HG03280 (cell line): ENCODE measurements at regions not wholly inside any gene's neighbourhood (a gene's known extent, or its start where the extent isn't known, plus 50 kb on each side); places are given as distances from the start of the nearest gene placed in this dataset.

Source experiments
- ATAC-seq: cut with Tn5 transposase; IDR thresholded peaks from one replicate; pipeline ENCODE4 v1.9.1; 2021; ENCODE audit warnings: mild to moderate bottlenecking, moderate library complexity; ENCODE audit not compliant: unreplicated experiment

DNA sequence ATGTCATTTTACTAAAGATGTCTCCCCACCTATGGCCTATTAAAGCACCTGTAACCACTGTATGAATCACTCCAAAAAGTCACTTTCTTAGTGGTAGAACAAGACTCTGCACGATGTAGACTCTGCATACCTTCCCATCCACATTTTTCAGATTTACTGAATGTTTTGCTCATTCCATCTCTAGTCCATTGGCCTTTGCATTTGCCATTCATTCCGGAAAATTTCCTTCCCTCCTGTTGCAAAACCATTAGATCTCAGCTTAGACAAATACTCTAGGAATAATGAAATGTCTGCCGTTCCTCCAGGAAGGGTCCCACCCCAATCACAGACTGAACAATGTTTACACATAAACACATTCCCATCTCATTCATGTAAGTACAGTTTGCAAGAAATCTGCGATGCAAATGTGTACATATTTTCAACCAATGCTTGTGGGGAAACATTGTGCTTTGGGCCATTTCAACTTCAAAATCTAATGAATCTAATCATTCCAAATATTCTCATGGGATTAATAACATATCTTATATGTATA, 146.3 kb upstream of the XYLT1 start:
- ATAC-seq = no peak

DNA sequence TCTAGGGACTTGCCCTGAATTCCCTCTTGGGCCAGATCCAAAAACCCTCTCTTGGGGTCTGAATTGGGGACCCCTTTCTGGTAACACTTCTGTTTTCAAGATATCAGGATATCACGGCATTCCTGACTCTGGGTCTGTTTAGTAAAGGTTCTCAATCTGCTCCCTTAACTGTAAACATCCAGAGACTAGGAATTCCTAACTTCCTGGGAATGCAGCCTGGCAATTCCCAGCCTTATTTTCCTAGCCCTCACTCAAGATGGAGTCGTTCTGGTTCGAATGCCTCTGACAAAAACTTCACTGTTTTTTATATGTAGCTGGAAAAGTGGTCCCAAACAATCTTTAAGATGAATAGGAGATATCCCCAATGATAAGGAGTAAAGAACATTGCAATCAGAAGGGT, 141.6 kb upstream of the XYLT1 start:
- ATAC-seq = no peak

DNA sequence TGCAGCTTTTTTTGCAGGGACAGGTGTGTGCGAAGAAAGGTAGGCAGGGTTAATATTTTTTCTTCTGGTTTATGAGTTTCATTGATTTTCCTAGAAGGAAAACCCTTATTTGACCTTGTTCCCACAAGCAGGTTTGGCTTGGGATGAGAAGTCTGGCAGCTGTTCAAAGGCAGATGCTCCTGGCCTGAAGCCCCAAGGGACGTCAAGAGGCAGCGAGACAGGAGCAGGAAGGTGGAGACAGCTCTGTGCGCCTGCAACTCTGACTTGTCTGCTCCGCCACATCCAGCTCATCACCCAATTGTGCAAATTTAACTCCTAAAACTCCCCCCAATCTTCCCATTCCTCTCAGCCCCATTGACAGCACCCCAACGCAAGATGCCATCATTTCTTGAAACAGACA, 136.8 kb upstream of the XYLT1 start:
- ATAC-seq = no peak

DNA sequence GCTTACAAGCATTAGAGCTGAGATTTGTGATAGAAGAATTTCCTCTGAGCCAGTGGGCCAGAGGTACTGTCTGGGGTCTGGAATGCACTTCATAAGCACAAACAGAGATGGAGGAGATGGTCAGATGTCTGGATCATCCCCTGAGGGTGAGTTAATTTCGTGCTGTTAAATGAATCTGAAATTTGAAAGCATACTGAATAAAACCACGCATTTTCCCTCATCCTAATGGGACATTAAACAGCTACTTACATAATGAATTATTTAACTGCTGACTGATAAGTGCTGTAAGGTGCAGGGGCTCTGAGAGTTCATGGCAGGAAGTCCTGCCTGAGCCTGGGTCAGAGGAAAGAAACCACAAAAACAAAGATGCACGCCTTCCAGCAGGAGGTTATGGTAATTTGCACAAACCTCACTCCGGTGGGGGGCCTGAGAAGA, 136.3 kb upstream of the XYLT1 start:
- no peak for ATAC-seq

DNA sequence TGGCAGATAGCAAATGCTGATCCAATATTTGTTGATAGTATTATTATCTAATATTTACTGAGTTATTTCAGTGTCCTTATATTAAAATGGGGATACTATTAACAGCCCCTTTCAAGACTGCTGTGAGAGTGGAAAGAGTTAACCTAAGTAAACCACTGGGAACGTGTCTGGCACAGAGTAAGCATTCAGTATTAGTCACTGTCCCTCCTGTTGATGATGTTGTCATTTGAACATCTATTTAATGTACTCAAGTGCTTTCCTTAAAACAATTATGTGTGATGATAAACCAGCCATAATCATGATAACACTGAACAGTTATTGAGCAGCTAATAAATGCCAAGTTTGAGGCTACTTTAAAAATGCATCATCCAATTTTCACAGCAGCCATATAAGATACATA, 135.7 kb upstream of the XYLT1 start:
- no peak for ATAC-seq

DNA sequence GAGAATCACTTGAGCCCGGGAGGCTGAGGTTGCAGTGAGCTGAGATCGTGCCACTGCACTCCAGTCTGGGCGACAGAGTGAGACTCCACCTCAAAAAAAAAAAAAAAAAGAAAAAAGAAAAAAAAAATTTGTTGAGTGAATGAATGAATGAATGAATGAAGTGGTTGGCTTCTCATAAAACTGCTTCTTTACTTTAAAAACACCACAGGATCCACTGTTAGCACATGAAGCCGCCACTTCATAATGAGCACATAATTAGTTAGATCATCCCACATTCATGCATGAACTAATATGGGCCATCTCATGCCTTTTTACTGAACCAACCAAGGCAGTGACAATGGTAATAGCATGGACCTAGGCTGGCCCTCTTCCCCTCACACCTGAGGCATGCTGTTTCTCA, 135.0 kb upstream of the XYLT1 start:
- ATAC-seq = no peak

DNA sequence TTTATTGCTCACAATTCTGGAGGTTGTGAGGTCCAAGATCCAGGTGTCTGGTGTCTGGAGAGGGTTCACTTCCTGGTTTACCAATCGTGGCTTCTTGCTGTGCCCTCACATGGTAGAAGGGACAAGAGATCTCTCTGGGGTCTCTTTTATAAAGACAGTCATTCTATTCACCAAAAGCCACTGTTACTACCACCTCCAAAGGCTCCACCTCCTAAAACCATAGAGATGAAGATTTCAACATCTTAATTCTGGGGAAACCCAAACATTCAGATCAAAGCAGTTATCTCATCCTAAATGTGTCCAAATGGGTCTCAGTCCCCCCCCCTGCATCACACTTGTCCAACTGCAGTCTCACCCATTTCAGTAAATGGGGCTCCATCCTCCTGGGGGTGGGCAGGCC, 132.9 kb upstream of the XYLT1 start:
- no peak for ATAC-seq

DNA sequence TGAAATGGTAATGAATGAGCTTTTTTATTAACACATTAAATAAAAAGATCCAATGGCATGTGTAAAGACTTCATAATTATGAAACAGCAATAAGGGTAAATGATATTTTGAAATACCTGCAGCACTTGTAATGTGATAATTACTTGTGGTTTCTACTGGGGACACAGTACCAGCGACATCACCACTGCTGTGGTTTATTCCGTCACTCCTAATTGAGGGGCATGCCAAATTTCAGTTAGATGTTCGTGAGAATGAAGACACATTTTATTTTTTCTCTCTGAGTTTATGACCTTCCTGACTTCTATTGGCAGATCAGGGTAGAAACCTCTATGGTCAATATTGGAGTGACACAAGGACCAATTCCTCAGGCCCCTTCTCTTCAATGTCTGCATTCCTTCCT, 131.9 kb upstream of the XYLT1 start:
- ATAC-seq = no peak

DNA sequence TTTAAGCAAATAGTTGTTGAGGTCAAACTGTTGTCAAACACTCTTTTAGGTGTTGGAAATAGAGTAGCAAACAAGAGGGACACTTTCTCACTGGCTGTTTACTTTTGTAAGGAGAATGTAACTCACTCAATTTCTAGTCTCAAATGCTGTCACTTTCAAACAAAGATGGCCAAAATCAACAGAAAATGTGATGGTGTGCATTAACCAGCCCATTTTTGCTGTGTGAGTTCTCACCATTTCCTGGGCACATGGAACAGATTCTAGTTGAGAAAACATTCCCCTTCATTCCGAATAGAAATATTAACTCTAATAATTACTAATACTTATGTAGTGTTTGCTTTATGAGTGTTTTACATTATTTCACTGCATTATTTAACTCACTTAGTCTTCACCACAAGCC, 128.2 kb upstream of the XYLT1 start:
- no peak for ATAC-seq

DNA sequence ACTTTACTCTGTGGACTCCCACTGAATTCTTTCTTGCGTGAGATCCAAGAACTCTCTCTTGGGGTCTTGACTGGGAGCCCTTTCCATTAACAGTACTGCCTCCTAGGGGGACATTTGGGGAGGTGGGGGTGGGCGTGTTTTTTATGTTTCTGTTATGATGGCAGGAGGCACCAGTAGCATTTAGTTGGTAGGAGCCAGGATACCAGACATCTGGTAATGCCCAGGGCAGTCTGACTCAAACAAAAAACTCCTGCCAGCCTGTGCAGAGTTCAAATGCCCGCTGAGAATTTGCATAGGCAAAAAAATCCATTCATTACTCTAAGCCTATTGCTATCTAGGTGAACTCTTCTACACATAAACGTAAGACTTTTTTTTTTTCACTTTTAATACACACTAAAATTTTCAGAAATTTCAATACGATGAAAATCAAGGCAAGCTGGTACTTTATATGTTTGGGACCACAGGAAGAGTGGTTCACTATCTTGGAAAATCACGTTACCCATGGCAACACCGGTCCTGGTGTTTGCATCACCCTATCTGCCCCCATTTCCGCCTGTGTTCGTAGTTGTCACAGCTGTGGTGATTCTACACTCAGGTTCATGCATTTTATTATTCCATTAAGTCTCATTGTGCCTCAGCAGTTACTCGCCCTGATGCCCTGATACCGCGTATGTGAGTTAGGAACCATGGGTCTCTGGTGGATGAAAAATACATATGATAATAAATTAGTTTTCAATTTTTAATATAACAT, 121.1 kb upstream of the XYLT1 start:
- no peak for ATAC-seq

DNA sequence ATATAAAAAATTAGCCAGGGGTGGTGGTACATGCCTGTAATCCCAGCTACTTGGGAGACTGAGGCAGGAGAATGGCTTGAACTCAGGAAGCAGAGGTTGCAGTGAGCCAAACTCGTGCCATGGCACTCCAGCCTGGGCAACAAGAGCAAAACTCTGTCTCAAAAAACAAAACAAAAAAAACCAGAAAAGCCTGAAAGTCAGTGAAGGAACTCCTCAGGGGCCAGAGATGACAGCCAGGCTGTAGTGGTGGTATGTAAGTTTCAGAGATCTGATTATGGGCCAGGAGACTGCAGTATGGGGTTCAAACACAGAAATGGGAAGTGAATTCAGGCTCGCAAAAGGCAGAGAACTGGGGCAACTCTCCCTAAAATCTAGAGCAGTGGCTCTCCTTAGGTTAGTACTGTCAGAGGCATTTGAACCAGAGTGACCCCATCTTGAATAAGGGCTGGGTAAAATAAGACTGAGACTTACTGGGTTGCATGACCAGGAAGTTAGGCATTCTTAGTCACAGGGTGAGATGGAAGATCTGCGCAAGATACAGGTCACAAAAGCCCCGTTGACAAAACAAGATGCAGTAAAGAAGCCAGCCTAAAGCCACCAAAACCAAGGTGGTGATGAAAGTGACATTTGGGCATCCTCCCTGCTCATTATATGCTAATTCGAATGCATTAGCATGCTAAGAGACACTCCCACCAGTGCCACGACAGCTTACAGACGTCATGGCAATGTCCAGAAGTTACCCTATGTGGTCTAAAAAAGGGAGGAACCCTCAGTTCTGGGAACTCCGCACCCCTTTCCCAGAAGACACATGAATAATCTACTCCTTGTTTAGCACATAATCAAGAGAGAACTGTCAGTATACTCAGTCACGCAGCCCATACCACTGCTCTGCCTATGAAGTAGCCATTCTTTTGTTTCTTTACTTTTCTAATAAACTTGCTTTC, 120.2 kb upstream of the XYLT1 start:
- no peak for ATAC-seq

DNA sequence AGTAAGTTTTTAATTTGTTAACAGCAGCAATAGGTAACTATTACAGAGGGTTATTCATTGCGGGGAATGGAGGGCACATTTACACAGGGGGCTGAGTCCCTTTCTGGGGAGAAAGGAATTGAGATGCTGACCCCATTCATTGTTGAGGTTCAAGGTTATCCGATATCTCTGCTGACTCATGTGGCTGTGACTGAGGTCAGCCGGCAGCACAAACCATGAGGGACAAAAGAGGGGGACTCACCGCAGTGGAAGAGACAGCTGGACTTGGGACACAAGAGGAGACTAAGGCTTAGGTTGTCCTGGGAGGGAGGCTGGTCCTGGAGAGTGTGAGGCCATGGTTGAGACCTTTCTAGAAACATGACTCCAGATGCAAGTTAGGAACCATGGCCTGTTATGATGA, 119.1 kb upstream of the XYLT1 start:
- no peak for ATAC-seq

DNA sequence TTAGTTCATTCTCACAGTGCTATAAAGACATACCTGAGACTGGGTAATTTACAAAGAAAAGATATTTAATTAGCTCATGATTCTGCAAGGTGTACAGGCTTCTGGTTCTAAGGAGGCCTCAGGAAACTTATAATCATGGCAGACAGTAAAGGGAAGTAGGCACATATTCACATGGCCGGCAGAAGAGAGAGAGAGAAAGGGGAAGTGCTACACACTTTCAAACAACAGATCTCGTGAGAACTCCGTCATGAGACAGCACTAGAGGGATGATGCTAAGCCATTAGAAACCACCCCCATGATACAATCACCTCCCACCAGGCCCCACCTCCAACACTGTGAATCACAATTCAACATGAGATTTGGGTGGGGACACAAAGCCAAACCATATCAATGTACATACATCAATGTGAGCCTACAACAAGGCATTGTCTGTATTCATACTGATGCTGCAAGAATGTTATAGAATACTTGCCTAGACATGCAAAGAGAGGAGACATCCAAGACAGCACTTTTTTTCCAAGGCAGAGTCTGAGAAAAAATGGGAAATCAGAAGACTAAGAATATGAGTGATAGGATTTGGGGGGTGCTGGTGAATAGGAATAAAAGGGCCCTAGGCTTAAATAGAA, 114.8 kb upstream of the XYLT1 start:
- ATAC-seq = no peak

DNA sequence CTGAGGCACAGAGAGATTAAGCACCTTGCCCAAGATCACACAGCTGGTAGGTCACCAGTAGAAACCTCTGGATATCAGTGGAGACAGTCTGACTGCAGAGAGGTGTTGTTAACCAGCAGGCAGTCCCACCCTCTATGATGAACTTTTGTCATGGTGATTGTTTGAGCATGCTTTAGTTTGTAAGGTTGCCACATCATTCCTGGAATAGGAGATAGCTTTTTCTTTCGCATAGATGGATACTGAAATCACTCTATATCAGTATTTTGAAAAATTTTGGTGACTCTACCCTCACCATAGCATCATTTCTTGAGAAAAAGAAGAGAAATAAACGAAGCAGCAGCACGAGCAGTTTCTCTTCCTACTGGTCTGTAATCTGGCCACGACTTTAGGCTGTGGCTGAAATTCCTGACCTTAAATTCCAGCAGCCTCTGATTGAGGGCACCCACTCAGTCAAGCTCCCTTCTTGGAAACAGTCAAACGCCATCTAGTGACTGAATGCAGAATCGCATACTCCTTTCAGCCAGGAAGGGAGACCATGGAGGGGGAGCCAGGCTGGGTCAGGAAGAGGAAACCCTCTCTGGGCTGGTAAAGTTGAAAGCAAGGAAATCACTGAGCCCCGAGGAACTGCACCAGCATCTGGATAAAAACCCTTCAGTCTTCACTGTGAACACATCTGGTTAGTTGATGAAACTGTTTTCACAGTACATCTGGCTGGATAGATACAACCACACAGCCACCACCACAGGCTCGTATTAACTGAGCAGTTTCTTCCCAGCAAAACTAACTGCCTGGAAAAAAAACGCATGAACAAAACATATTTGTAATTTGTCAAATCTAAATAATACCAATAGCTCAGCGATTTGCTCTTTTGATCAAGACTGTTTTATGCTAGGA, 108.5 kb upstream of the XYLT1 start:
- ATAC-seq = no peak

DNA sequence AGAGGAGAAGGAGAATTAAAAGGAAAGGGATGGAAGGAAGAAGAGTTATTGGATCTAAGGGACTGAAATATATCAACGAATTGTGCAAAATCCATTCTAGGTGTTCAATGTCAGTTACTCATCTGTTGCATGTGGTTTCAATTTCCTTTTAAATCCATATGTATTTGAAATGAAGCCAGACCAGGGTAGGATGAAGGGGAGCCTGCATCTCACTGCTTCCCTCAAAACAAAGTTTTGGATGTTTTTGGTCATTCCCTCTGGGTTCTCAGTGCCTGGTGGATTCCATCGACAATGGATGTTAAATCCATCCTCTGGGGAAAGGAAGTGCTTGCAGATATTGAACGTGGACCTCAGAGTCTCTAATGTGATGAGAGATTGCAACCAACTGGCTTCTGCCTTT, 103.5 kb upstream of the XYLT1 start:
- no peak for ATAC-seq

DNA sequence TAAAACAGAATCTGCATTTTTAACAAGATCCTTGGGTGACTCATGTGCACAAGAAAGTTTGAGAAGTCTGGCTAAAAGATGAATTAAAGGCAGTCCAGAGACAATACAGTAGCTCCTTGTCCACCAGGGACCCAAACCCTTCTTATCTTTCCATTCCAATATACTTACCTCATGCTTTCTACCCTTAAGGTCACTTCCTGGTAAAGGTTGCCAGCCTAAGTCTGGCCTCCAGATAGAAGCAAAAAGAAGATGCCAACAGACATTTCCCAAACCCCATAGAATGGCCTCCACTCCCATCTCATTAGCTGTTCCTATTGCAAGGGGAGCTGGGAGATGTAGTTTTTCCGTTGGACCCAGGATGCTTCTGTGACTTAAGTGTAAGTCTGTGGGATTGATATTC, 101.4 kb upstream of the XYLT1 start:
- no peak for ATAC-seq

DNA sequence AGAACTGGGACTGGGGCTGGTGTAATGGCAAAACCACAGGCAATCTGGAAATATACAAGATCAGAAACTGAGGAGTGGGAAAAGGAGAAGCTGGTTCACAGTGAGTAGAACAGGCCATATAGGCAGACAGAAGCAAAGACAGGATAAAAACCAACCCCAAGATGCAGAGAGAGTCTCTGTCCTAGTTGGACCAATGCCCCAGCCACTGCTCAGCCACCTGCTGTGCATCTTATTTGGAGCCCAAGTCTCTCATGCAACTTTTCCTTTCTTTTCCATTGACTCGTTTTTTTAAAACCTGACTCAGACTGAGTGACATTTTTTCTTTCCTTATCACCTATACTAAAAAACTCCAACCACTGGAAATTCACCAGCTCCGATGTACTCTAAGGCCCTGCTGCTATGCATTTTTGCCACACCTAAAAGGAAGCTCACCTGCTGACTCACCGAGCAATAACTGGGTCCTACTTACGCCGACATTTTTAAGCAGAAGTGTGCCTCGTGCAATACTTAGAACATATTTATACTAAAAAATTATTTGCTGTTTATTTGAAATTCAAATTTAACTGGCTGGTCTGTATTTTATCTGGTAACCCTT, 100.8 kb upstream of the XYLT1 start:
- ATAC-seq = no peak

DNA sequence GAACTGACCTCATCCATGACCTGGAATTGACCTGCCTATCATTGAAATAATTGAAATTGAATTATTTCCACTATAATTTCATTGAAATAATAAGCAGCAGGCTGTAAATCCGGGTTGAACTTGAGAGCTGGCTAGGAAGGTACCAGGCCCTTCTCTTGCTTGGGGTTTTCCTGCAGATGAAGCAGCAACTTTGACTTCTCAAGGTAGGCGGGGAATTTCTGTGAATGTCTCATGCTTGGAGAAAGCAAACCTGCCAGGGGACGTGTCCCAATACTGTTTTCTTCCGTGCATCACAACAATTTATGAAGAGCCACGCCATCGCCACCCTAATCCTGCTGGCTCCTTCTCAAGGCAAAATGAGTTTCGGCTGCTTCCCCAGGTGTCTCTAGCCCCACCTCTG, 97.5 kb upstream of the XYLT1 start:
- ATAC-seq = no peak

DNA sequence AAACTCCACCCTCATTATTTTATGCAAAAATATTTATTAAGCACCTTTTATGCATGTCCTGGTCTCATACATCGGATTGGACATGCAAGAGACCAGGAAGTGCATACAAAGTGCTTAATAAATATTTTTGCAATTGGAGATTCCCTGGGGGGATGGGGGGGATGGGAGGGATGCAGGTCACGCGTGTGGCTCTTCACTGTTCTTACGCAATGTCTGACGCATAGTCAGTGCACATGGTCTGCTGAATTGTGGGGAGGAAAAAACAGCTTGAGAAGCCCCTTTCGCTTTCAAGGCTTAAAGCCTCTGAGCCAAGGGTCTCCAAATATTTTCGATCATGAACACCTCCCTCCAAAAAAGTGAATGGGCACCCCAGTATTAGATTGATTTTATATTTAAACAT, 96.7 kb upstream of the XYLT1 start:
- no peak for ATAC-seq
